ENCODE measurements at regions not wholly inside any gene's neighbourhood (a gene's known extent, or its start where the extent isn't known, plus 50 kb on each side); places are given as distances from the start of the nearest gene placed in this dataset.

GRCh38 chr5:73292816-73293459, 119.9 kb downstream of the TMEM174 start:
- TF ChIP-seq POLR2A (IDR thresholded peaks at IDR 0.05) (no peak), CTCF (IDR thresholded peaks at IDR 0.05) (no peak)
- Histone ChIP-seq H3K9me3 (no peaks in the 10 kb centered on the region), H3K4me3 (no peak overlapping the region), H3K27me3 (peaks cover 0 to 2% of the 10 kb centered on the region in 2 donors), H3K4me1 (peaks cover 0 to under 1% (median 0%) of the 10 kb centered on the region in 4 donors), H3K36me3 (no peaks in the 10 kb centered on the region), H3K27ac (no peak overlapping the region)
- no peak for DNase-seq

- Histone ChIP-seq H3K4me1 (no peaks in the 10 kb centered on the region), H3K27me3 (no peaks in the 10 kb centered on the region), H3K4me3 (no peak overlapping the region), H3K9me3 (no peaks in the 10 kb centered on the region), H3K36me3 (no peaks in the 10 kb centered on the region), H3K27ac (no peak overlapping the region)
- no peak for TF ChIP-seq CTCF (IDR thresholded peaks at IDR 0.05)
- TF ChIP-seq POLR2A (IDR thresholded peaks at IDR 0.05) = no peak
- DNase-seq = no peak
These were observed 118.9 kb downstream of the TMEM174 start for GRCh38 chr5:73291873-73292272.

GRCh38 chr5:73290242-73290641, 117.2 kb downstream of the TMEM174 start:
- Histone ChIP-seq H3K4me1 (no peaks in the 10 kb centered on the region), H3K9me3 (no peaks in the 10 kb centered on the region), H3K27ac (no peak overlapping the region), H3K4me3 (no peak overlapping the region), H3K27me3 (no peaks in the 10 kb centered on the region), H3K36me3 (no peaks in the 10 kb centered on the region)
- DNase-seq = no peak
- no peak for TF ChIP-seq CTCF (IDR thresholded peaks at IDR 0.05)
- no peak for TF ChIP-seq POLR2A (IDR thresholded peaks at IDR 0.05)

- Histone ChIP-seq H3K9me3 (no peaks in the 10 kb centered on the region), H3K4me1 (no peaks in the 10 kb centered on the region), H3K4me3 (no peak overlapping the region), H3K36me3 (no peaks in the 10 kb centered on the region), H3K27ac (no peak overlapping the region), H3K27me3 (no peaks in the 10 kb centered on the region)
- no peak for DNase-seq
- TF ChIP-seq POLR2A (IDR thresholded peaks at IDR 0.05) (no peak), CTCF (IDR thresholded peaks at IDR 0.05) (no peak)
These were observed 116.1 kb downstream of the TMEM174 start for GRCh38 chr5:73288803-73289720.

- no peaks in the 10 kb centered on the region for H3K9me3 ChIP-seq
- DNase-seq = no peak
- TF ChIP-seq POLR2A (IDR thresholded peaks at IDR 0.05) = no peak
- no peak overlapping the region for H3K4me3 ChIP-seq
- no peaks in the 10 kb centered on the region for H3K36me3 ChIP-seq
- no peak overlapping the region for H3K27ac ChIP-seq
- H3K4me1 ChIP-seq = peaks cover 0 to under 1% (median 0%) of the 10 kb centered on the region in 4 donors
- H3K27me3 ChIP-seq = no peaks in the 10 kb centered on the region
These were observed 113.9 kb downstream of the TMEM174 start for GRCh38 chr5:73286896-73287295.

GRCh38 chr5:73284985-73285384, 112.0 kb downstream of the TMEM174 start:
- no peak for DNase-seq
- Histone ChIP-seq H3K27me3 (no peaks in the 10 kb centered on the region), H3K4me1 (peaks cover 0 to 4% (median 0%) of the 10 kb centered on the region in 4 donors), H3K27ac (no peak overlapping the region), H3K4me3 (no peak overlapping the region), H3K9me3 (no peaks in the 10 kb centered on the region), H3K36me3 (no peaks in the 10 kb centered on the region)
- TF ChIP-seq CTCF (IDR thresholded peaks at IDR 0.05) (no peak), POLR2A (IDR thresholded peaks at IDR 0.05) (no peak)

All from Peyer's patch (tissue), 4 donors.